Stimulated activated naive CD4-positive, alpha-beta T cell (primary cell): ENCODE measurements at regions not wholly inside any gene's neighbourhood (a gene's known extent, or its start where the extent isn't known, plus 50 kb on each side); places are given as distances from the start of the nearest gene placed in this dataset.
"Not testable (repeated sequence)": the region's sequence is repeated elsewhere in the genome, so short reads cannot be mapped to it uniquely, and the experiment has no call there.

Experiments
- DNase-seq, 6 experiments: peaks; one replicate each; lab custom pipeline; 2025; lab: John Stamatoyannopoulos, UW

- DNase-seq, result not testable (repeated sequence)
These were observed 98.1 kb upstream of the SIMC1 start for GRCh38 chr5:176140138-176140537.

GRCh38 chr5:176144508-176144907 is 93.7 kb upstream of the SIMC1 start:
- no peak for DNase-seq

- DNase-seq, result not testable (repeated sequence)
These were observed 88.3 kb upstream of the SIMC1 start for GRCh38 chr5:176149948-176150347.

GRCh38 chr5:176151281-176151680 is 86.9 kb upstream of the SIMC1 start:
- no peak for DNase-seq

GRCh38 chr5:176152191-176152929 is 85.9 kb upstream of the SIMC1 start:
- no peak for DNase-seq

GRCh38 chr5:176152930-176153311 is 85.3 kb upstream of the SIMC1 start:
- DNase-seq, result no peak

GRCh38 chr5:176153741-176154140 is 84.5 kb upstream of the SIMC1 start:
- DNase-seq, result no peak

GRCh38 chr5:176154821-176155220 is 83.4 kb upstream of the SIMC1 start:
- DNase-seq, result no peak

- no peak for DNase-seq
These were observed 82.3 kb upstream of the SIMC1 start for GRCh38 chr5:176155922-176156359.

GRCh38 chr5:176157656-176158055 is 80.6 kb upstream of the SIMC1 start:
- no peak for DNase-seq

- no peak for DNase-seq
These were observed 76.8 kb upstream of the SIMC1 start for GRCh38 chr5:176161431-176161830.

GRCh38 chr5:176162198-176162597 is 76.0 kb upstream of the SIMC1 start:
- no peak for DNase-seq

GRCh38 chr5:176162888-176163287 is 75.3 kb upstream of the SIMC1 start:
- DNase-seq, result no peak

- no peak for DNase-seq
These were observed 71.8 kb upstream of the SIMC1 start for GRCh38 chr5:176166427-176166826.

GRCh38 chr5:176167800-176168199 is 70.4 kb upstream of the SIMC1 start:
- DNase-seq, result no peak

- no peak for DNase-seq
These were observed 68.7 kb upstream of the SIMC1 start for GRCh38 chr5:176169393-176170063.

- DNase-seq, result no peak
These were observed 68.1 kb upstream of the SIMC1 start for GRCh38 chr5:176170084-176170483.

- DNase-seq, result no peak
These were observed 67.0 kb upstream of the SIMC1 start for GRCh38 chr5:176171171-176171760.

GRCh38 chr5:176172246-176172645 is 66.0 kb upstream of the SIMC1 start:
- no peak for DNase-seq

GRCh38 chr5:176173647-176174046 is 64.6 kb upstream of the SIMC1 start:
- DNase-seq, result no peak

GRCh38 chr5:176174345-176175025 is 63.7 kb upstream of the SIMC1 start:
- DNase-seq, result no peak

- DNase-seq, result no peak
These were observed 62.9 kb upstream of the SIMC1 start for GRCh38 chr5:176175101-176175852.
